ENCODE measurements at regions not wholly inside any gene's neighbourhood (a gene's known extent, or its start where the extent isn't known, plus 50 kb on each side); places are given as distances from the start of the nearest gene placed in this dataset.

DNA sequence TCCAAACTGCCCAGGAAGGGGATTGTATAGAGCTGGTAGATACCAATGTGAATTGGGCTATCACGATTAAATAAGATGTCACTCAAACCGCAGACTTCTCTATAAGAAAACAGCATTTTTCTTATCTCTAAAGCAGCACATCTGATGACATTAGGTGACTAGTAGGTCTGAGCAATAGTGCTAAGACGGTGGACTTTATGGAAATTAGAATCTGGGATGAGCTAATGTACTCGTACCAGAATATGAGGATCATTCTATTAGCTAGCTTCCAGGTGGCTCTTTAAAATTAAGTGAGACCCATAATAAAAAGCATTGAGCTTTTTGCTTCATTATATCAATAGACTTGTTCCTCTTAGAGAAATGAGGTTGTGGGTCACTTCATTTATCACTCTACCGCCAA, 130.0 kb upstream of the MC4R start (continued):
- TF ChIP-seq, protein P1, sequence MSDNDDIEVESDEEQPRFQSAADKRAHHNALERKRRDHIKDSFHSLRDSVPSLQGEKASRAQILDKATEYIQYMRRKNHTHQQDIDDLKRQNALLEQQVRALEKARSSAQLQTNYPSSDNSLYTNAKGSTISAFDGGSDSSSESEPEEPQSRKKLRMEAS (IDR thresholded peaks at IDR 0.05) = no peak
- TF ChIP-seq, protein P2, sequence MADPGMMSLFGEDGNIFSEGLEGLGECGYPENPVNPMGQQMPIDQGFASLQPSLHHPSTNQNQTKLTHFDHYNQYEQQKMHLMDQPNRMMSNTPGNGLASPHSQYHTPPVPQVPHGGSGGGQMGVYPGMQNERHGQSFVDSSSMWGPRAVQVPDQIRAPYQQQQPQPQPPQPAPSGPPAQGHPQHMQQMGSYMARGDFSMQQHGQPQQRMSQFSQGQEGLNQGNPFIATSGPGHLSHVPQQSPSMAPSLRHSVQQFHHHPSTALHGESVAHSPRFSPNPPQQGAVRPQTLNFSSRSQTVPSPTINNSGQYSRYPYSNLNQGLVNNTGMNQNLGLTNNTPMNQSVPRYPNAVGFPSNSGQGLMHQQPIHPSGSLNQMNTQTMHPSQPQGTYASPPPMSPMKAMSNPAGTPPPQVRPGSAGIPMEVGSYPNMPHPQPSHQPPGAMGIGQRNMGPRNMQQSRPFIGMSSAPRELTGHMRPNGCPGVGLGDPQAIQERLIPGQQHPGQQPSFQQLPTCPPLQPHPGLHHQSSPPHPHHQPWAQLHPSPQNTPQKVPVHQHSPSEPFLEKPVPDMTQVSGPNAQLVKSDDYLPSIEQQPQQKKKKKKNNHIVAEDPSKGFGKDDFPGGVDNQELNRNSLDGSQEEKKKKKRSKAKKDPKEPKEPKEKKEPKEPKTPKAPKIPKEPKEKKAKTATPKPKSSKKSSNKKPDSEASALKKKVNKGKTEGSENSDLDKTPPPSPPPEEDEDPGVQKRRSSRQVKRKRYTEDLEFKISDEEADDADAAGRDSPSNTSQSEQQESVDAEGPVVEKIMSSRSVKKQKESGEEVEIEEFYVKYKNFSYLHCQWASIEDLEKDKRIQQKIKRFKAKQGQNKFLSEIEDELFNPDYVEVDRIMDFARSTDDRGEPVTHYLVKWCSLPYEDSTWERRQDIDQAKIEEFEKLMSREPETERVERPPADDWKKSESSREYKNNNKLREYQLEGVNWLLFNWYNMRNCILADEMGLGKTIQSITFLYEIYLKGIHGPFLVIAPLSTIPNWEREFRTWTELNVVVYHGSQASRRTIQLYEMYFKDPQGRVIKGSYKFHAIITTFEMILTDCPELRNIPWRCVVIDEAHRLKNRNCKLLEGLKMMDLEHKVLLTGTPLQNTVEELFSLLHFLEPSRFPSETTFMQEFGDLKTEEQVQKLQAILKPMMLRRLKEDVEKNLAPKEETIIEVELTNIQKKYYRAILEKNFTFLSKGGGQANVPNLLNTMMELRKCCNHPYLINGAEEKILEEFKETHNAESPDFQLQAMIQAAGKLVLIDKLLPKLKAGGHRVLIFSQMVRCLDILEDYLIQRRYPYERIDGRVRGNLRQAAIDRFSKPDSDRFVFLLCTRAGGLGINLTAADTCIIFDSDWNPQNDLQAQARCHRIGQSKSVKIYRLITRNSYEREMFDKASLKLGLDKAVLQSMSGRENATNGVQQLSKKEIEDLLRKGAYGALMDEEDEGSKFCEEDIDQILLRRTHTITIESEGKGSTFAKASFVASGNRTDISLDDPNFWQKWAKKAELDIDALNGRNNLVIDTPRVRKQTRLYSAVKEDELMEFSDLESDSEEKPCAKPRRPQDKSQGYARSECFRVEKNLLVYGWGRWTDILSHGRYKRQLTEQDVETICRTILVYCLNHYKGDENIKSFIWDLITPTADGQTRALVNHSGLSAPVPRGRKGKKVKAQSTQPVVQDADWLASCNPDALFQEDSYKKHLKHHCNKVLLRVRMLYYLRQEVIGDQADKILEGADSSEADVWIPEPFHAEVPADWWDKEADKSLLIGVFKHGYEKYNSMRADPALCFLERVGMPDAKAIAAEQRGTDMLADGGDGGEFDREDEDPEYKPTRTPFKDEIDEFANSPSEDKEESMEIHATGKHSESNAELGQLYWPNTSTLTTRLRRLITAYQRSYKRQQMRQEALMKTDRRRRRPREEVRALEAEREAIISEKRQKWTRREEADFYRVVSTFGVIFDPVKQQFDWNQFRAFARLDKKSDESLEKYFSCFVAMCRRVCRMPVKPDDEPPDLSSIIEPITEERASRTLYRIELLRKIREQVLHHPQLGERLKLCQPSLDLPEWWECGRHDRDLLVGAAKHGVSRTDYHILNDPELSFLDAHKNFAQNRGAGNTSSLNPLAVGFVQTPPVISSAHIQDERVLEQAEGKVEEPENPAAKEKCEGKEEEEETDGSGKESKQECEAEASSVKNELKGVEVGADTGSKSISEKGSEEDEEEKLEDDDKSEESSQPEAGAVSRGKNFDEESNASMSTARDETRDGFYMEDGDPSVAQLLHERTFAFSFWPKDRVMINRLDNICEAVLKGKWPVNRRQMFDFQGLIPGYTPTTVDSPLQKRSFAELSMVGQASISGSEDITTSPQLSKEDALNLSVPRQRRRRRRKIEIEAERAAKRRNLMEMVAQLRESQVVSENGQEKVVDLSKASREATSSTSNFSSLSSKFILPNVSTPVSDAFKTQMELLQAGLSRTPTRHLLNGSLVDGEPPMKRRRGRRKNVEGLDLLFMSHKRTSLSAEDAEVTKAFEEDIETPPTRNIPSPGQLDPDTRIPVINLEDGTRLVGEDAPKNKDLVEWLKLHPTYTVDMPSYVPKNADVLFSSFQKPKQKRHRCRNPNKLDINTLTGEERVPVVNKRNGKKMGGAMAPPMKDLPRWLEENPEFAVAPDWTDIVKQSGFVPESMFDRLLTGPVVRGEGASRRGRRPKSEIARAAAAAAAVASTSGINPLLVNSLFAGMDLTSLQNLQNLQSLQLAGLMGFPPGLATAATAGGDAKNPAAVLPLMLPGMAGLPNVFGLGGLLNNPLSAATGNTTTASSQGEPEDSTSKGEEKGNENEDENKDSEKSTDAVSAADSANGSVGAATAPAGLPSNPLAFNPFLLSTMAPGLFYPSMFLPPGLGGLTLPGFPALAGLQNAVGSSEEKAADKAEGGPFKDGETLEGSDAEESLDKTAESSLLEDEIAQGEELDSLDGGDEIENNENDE (IDR thresholded peaks at IDR 0.05; ENCODE audit: insufficient replicate concordance, low read length) = no peak
- TF ChIP-seq BRCA1 (IDR thresholded peaks at IDR 0.05; ENCODE audit: low read depth, low read length) = no peak
- no peak for TF ChIP-seq JUN (IDR thresholded peaks at IDR 0.05; ENCODE audit: low read depth, low read length)
- TF ChIP-seq CBX5 (IDR thresholded peaks at IDR 0.05; ENCODE audit: low read depth, low read length) = no peak

All from H1 (cell line).